HFF-Myc (cell line): ENCODE measurements at regions not wholly inside any gene's neighbourhood (a gene's known extent, or its start where the extent isn't known, plus 50 kb on each side); places are given as distances from the start of the nearest gene placed in this dataset.

Experiments
- DNase-seq: peaks from one replicate; pipeline ENCODE4 v3.0.0-alpha.2; 2011; ENCODE audit warnings: low read depth; ENCODE audit errors: extremely low read depth
- H3K4me3 ChIP-seq: replicated peaks from 2 replicates; pipeline ENCODE4 v1.5.1; 2011; ENCODE audit warnings: low read depth, mild to moderate bottlenecking, control low read depth, low read length
- CTCF ChIP-seq: IDR thresholded peaks from 2 replicates; pipeline ENCODE4 v1.5.1; 2012; ENCODE audit warnings: mild to moderate bottlenecking, low read depth, low read length, control low read depth; ENCODE audit errors: missing control alignments

GRCh38 chr2:16023506-16024360 lies 83.4 kb downstream of the MYCN start:
- no peak for DNase-seq
- no peak overlapping the region for H3K4me3 ChIP-seq
- TF ChIP-seq CTCF: no peak

GRCh38 chr2:16022548-16023240 lies 82.3 kb downstream of the MYCN start:
- DNase-seq: no peak
- no peak for TF ChIP-seq CTCF

GRCh38 chr2:16021611-16022363 lies 81.4 kb downstream of the MYCN start:
- no peak for TF ChIP-seq CTCF
- no peak for DNase-seq
- no peak overlapping the region for H3K4me3 ChIP-seq

More at GRCh38 chr2:16022548-16023240, 82.3 kb downstream of the MYCN start:
- H3K4me3 ChIP-seq: no peak overlapping the region

- H3K4me3 ChIP-seq: no peak overlapping the region
- no peak for DNase-seq
- no peak for TF ChIP-seq CTCF
Observed at GRCh38 chr2:16020389-16021008, 80.1 kb downstream of the MYCN start.

- no peak overlapping the region for H3K4me3 ChIP-seq
- no peak for TF ChIP-seq CTCF
- DNase-seq: no peak
Observed at GRCh38 chr2:16019617-16020351, 79.4 kb downstream of the MYCN start.

- DNase-seq: no peak
- H3K4me3 ChIP-seq: no peak overlapping the region
- TF ChIP-seq CTCF: no peak
Observed at GRCh38 chr2:16019060-16019480, 78.7 kb downstream of the MYCN start.
